ENCODE measurements at regions not wholly inside any gene's neighbourhood (a gene's known extent, or its start where the extent isn't known, plus 50 kb on each side); places are given as distances from the start of the nearest gene placed in this dataset.

DNA sequence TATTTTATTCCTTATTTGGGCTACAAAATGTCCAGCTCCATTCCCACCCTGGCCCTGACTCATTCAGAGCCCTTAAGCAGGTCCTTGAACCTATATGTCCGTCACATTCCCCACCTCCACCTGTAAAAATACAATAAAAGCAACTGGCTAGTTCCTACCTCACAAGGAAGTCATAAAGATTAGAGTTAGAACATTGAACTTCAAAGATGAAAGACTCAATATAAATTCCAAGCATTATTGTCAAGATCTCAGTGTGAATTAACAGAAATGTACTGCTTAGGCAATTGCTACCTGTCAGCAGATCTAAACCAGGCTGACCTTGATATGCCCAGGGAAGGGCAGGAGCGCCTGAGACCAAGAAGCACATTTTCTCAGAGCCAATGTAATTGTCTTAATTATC, 221.8 kb downstream of the ENC1 start:
- no peak overlapping the region for H3K9ac ChIP-seq (ENCODE audit: low read depth in 2 of 2, low read length in 2 of 2)
- TF ChIP-seq CTCF (IDR thresholded peaks at IDR 0.05) = no peak
- DNase-seq = peak; percentile 58
- no peaks in the 10 kb centered on the region for H3K9me3 ChIP-seq
- intact Hi-C loops (cut with DNase I) = no loop called here
- H3K4me3 ChIP-seq = no peak overlapping the region
- no peaks in the 10 kb centered on the region for H3K4me1 ChIP-seq
- H3K27me3 ChIP-seq = no peaks in the 10 kb centered on the region
- peak overlapping the region; percentile 18 for H3K27ac ChIP-seq
- no peaks in the 10 kb centered on the region for H3K36me3 ChIP-seq

GRCh38 chr5:74418261-74418660, 222.3 kb downstream of the ENC1 start:
- Histone ChIP-seq H3K36me3 (no peaks in the 10 kb centered on the region), H3K4me3 (no peak overlapping the region), H3K27ac (no peak overlapping the region), H3K4me1 (no peaks in the 10 kb centered on the region), H3K27me3 (no peaks in the 10 kb centered on the region), H3K9ac (ENCODE audit: low read depth in 2 of 2, low read length in 2 of 2) (no peak overlapping the region), H3K9me3 (no peaks in the 10 kb centered on the region)
- no peak for DNase-seq
- no peak for TF ChIP-seq CTCF (IDR thresholded peaks at IDR 0.05)
- intact Hi-C loops (cut with DNase I) = no loop called here

DNA sequence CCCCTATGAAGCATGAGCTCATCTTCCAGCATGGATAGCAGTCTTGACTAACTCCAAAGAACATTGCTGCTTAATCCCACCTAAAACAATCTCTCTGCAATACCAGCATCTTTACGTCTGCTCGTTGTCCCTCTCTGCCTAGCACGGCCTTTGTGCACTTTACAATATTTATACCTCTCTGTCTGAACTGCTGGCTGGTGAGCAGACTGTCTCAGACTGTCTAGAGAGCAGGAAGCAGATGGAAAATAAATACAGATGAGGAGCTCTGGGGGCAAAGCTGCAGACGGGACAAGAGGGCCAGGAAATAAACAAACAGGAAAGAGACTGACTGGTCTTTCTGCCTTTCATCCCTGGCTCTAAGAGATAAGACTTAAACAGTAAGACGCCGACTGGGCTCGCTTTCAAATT, 224.8 kb downstream of the ENC1 start:
- intact Hi-C loops (cut with DNase I) = no loop called here
- H3K36me3 ChIP-seq = no peaks in the 10 kb centered on the region
- DNase-seq = peak; percentile 44
- H3K27ac ChIP-seq = peak overlapping the region; percentile 10
- H3K4me3 ChIP-seq = no peak overlapping the region
- H3K4me1 ChIP-seq = no peaks in the 10 kb centered on the region
- TF ChIP-seq CTCF (IDR thresholded peaks at IDR 0.05) = no peak
- no peaks in the 10 kb centered on the region for H3K9me3 ChIP-seq
- H3K9ac ChIP-seq (ENCODE audit: low read depth in 2 of 2, low read length in 2 of 2) = peak overlapping the region in 1 of 2 donors; percentile 31
- no peaks in the 10 kb centered on the region for H3K27me3 ChIP-seq

GRCh38 chr5:74414228-74414627, 226.3 kb downstream of the ENC1 start:
- no peak overlapping the region for H3K4me3 ChIP-seq
- intact Hi-C loops (cut with DNase I) = no loop called here
- H3K36me3 ChIP-seq = no peaks in the 10 kb centered on the region
- H3K27ac ChIP-seq = no peak overlapping the region
- H3K27me3 ChIP-seq = no peaks in the 10 kb centered on the region
- no peak overlapping the region for H3K9ac ChIP-seq (ENCODE audit: low read depth in 2 of 2, low read length in 2 of 2)
- TF ChIP-seq CTCF (IDR thresholded peaks at IDR 0.05) = no peak
- H3K9me3 ChIP-seq = no peaks in the 10 kb centered on the region
- DNase-seq = no peak
- no peaks in the 10 kb centered on the region for H3K4me1 ChIP-seq

GRCh38 chr5:74413403-74414048, 227.0 kb downstream of the ENC1 start:
- peak; percentile 40 for DNase-seq
- intact Hi-C loops (cut with DNase I) = no loop called here
- H3K4me1 ChIP-seq = no peaks in the 10 kb centered on the region
- H3K27ac ChIP-seq = peak overlapping the region; percentile 25
- no peaks in the 10 kb centered on the region for H3K27me3 ChIP-seq
- no peak overlapping the region for H3K9ac ChIP-seq (ENCODE audit: low read depth in 2 of 2, low read length in 2 of 2)
- H3K9me3 ChIP-seq = no peaks in the 10 kb centered on the region
- no peaks in the 10 kb centered on the region for H3K36me3 ChIP-seq
- no peak for TF ChIP-seq CTCF (IDR thresholded peaks at IDR 0.05)
- H3K4me3 ChIP-seq = no peak overlapping the region

All from colonic mucosa (tissue), 4 donors.